Middle frontal gyrus (tissue), 1 donor: ENCODE measurements at regions not wholly inside any gene's neighbourhood (a gene's known extent, or its start where the extent isn't known, plus 50 kb on each side); places are given as distances from the start of the nearest gene placed in this dataset.
A peak's percentile ranks its signal among the peaks of the same experiment; 100 is the strongest.
"Not testable (repeated sequence)": the region's sequence is repeated elsewhere in the genome, so short reads cannot be mapped to it uniquely, and the experiment has no call there.

Source experiments
- DNase-seq: peaks from one replicate; pipeline ENCODE4 v3.0.0-alpha.2; 2015; ENCODE audit warnings: low spot score; ENCODE audit errors: extremely low spot score

DNA sequence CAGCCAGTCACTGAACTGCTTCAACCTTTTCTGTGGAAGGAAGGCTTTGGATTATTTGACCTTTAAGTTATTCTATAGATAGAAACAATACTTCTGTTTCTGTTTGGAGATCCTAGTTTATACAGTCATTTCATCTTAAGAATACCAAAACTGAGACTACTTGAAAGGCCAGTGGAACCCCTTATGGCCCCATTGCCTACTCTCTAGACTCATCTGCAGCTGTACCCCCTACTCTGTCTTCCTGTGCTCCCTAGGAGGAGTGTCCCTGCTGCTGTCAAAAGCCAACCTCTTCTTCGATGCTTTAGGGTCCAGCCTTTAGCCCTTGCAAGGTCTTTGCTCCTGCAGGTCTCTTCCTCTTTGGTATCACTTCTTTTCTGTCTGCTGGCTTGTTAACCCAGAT is 169.6 kb downstream of the EDEM1 start:
- no peak for DNase-seq

GRCh38 chr3:5358911-5359310 is 171.4 kb downstream of the EDEM1 start:
- DNase-seq: no peak

- DNase-seq: no peak
Observed at GRCh38 chr3:5360453-5360852, 172.9 kb downstream of the EDEM1 start.

- no peak for DNase-seq
Observed at GRCh38 chr3:5366746-5367145, 179.2 kb downstream of the EDEM1 start.

DNA sequence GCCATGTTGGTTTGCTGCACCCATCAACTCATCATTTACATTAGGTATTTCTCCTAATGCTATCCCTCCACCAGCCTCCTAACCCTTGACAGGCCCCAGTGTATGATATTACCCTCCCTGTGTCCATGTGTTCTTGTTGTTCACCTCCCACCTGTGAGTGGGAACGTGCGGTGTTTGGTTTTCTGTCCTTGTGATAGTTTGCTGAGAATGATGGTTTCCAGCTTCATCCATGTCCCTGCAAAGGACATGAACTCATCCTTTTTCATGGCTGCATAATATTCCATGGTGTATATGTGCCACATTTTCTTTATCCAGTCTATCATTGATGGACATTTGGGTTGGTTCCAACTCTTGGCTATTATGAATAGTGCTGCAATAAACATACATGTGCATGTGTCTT is 184.0 kb downstream of the EDEM1 start:
- not testable (repeated sequence) for DNase-seq

DNA sequence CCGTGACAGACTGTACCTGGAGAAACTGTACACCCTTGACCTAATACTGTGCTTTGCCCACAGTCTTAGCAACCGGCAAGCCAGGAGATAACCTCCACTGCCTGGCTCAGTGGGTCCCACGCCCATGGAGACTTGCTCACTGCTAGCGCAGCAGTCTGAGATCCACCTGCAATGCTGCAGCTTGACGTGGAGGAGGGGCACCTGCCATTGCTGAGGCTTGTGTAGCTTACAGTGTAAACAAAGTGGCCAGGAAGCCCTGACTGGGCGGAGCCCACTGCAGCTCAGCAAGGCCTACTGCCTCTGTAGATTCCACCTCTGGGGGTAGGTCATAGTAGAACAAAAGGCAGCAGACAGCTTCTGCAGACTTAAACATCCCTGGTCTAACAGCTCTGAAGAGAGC is 189.3 kb downstream of the EDEM1 start:
- no peak for DNase-seq

- not testable (repeated sequence) for DNase-seq
Observed at GRCh38 chr3:5379266-5379665, 191.8 kb downstream of the EDEM1 start.

DNA sequence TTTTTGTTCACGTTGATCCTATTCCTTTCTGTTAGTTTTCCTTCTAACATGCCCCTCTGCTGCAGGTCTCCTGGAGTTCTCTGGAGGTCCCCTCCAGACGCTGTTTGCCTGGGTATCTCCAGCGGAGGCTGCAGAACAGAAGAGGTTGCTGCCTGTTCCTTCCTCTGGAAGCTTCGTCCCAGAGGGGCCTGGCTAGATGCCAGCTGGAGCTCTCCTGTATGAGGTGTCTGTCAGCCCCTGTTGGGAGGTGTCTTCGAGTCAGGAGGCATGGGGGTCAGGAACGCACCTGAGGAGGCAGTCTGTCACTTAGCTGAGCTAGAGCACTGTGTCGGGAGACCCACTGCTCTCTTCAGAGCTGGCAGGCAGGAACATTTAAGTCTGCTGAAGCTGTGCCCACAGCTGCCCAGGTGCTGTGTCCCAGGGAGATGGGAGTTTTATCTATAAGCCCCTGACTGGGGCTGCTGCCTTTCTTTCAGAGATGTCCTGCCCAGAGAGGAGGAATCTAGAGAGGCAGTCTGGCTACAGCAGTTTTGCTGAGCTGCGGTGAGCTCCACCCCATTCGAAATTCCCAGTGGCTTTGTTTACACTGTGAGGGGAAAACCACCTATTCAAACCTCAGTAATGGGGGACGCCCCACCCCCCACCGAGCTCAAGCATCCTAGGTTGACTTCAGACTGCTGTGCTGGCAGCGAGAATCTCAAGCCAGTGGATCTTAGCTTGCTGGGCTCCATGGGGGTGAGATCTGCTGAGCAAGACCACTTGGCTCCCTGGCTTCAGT is 196.2 kb downstream of the EDEM1 start:
- not testable (repeated sequence) for DNase-seq

DNA sequence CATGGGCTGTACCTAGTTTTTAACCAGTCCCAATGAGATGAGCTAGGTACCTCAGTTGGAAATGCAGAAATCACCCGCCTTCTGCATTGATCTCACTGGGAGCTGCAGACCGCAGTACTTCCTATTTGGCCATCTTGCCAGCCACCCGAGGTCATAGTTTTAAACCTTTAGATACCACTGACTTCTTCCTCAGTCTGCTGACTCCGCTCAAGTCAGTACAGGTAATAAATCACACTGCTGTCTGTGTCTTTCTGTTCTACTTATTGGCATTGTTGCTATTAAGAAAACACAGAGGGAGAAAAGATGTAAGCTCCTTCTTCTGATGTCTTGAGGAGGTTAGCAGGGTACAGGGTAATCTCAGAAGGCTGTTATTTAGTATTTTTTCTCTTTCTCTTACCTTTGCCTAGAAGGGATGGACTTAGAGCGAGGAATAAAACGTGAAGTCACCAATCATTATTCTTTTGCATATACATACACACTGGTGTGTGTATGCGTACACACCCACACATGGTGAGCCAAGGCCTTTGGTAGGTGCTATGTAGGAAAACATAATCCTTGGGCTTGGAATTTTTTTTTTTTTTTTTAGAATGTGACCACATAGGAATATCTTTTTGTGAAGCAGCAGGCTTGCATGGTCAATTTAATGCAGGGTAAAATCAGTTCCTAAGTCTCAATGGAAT is 197.2 kb downstream of the EDEM1 start:
- DNase-seq: no peak

DNA sequence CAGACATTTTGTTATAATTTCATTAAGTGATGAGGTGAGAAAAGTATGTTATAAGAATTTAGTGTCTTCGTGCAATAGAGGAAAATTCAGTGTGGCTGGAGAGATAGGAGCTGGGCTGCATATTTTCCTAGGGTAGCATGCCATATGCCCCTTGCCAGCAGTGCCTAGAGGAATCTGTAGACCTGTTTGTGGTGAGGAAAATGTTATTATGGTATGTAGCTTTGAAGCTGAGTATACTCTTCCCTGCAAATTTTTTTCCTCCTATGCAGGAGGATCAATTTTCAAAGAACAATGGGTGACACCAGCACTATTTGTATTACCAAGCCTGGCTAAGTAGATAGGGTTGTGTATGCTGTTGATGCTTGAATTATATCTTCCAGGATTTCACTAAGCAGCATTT is 200.6 kb downstream of the EDEM1 start:
- DNase-seq: no peak

DNA sequence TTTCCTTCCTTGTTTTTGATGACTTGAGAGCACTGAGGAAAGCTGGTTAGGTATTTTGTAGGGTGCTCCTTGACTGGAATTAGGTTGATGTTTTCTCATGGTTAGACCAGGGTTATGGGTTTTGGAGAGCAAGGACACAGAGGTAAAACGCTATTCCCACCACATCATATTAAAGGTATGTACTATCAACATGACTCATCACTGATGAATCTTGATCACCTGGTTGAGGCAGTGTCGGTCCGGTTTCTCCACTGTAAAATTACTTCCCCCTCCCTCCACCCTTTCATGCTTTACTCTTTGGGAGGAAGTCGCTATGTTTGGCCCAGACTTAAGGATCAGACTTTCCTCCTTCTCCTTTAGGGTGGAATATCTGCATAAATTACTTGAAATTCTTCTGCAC is 201.6 kb downstream of the EDEM1 start:
- no peak for DNase-seq

DNA sequence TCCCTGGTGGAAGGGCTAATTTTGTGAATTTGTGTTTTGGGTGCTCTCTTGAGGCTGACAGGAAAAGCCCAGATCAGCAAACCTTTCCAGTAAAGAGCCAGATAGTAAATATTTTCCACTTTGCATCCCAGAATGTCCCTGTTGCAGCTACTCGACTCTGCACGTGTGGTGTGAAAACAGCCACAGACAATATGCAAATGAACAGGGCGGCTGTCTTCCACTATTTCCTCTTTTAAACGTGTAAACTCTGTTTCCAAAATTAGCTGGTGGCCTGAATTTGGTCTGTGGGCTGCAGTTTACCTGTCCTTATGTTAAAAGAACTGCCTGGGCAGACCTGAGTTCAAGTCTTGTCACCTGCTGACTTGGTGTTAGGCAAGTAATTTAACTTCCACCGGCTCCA is 202.7 kb downstream of the EDEM1 start:
- no peak for DNase-seq

GRCh38 chr3:5390936-5391625 is 203.6 kb downstream of the EDEM1 start:
- DNase-seq: no peak

DNA sequence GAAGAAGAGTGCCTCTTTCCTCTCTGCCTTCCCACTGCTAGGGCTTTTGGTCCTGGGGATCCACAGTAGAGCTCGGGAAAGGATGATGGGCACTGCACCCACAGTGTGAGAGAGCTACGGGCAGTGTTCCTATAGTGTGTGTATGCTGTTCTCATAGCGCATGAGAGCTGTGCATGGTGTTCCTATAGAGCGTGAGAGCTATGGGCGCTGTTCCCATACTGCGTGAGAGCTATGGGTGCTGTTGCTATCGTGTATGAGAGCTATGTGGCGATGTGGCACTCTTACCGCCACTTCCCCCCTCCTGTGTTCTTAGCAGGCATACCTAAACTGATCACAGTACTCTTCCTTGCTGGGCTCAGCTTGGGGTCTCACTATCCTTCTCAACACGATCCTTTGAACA is 213.5 kb downstream of the EDEM1 start:
- DNase-seq: no peak

DNA sequence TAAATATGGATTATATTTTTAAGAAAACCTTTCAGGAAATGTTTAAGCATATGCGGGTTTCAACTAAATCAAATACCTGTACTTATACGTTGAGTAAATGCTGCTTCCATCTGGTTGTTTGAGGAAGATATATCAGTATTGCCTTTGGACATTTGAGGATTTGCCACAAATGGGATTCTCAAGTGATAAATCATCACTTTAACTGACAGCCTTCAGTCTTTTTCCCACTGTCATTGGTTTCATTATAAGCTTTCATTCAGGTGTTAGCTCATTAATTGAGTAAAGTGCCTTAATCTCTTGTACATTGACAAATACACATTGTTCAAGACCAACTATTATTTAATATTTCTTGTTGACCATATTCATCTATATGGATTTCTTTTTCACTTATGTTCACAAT is 217.2 kb downstream of the EDEM1 start:
- no peak for DNase-seq

- DNase-seq: no peak
Observed at GRCh38 chr3:5411786-5412185, 224.3 kb downstream of the EDEM1 start.

DNA sequence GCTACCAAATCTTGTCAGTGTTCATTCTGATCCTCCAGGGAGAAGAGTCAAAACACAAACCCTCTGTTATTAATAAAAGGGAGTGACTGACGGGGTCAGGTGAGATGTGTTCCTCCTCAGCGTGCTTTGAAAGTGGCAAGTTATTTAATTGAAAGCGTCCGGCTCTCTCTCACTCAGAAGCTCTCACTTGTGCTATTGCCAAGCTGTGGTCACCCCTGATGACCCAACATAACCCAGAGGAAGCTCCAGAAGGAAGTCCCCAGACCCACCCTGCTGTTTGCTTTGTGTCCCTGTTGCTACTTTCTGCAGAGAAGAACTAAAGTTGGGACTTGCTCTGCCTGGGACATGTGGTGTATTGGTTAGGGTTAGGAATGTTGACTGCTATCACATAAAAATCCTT is 235.6 kb downstream of the EDEM1 start:
- no peak for DNase-seq

DNA sequence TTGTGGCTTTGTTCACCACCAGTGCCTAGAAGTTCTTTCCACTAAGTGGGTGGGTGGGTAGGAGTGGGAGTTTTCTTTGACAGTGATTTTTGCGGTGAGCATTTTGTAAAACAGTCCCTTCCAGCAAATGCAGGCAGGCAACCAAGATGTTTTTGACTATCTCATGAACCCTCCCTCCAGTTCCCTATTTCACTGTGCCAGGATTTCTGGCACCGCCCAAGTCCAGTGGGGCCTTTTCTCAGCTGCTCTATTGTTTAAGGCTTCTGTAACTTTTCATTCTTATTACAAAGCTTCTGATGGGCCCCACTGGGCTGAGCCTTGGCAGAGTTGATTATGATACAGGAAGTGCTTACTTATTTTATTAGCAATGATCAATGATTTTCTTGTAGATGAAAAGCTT is 236.0 kb downstream of the EDEM1 start:
- no peak for DNase-seq

- no peak for DNase-seq
Observed at GRCh38 chr3:5425371-5425770, 237.9 kb downstream of the EDEM1 start.

DNA sequence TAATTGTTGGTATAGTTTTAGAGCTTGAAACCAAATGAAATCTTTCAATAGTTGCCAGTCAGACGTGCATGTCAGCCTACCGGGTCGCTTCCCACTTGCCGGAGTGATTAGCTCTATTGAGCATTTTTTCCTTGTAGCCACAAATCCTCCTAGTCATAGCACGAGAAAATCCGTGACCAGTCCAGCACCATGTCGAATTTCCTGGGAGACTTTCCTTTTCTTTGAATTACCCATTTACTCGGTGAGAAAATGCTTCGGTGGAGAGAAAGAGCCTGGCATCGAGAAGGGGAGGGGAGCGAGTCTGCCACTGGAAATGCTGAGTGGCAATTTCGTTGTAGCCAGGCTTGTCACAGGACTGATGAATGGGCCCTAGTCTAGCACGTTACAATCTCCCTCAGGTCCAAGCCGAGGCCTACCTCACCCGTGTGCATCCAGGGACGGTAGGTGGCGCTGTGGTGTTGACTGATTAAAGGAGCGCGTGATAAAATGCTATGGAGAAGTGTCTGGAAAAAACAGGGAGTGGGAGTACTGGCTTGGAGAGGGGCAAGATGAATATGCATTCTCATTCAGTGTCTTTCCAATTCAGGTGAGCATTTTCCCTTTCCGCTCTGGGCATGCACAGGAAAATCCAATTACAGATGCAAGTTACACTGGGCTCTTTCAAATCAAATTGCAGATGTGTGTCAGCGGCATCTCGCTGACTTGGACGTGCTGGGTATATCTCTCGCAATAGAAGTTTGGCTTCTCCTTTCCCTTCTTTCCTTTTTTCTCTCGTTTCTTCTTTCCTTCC is 238.8 kb downstream of the EDEM1 start:
- peak; percentile 75 for DNase-seq

DNA sequence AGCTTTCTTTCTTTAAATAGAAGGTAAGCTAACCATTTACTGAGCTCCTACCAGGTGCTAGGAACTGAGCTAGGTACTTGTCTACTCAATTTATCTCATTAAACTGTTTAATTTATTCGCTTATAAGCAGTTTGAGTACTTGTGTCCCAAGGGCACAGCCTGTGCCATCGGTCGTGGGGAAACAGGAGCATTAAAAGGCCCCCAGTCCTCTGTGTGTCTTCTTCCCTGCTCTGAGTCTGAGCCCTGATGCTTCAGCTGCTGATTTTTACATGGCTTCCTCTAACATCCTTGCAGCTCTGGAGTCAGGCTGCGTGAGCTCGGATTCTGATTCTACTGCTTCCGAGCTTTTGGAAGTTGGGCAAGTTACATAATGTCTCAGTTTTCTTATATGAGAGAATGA is 239.5 kb downstream of the EDEM1 start:
- DNase-seq: no peak

DNA sequence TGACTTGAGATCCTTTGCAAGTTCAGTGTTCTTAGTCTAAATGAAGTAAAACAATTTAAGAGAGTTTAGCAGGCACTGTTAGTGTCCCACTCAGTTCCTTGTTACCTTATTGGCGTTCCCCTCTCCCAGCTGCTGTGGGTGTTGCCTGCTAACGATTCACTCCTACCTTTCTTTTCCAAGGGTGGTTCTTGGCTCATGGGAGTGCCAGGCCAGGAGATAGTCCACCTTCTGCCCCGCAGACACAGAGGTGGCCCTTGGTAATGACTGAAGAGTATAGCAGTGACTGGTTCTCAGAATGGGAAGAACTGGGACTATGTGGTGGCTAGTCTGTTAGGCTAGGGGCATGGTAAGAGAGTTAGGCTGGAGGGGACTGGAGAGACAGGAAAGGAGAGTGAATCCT is 240.4 kb downstream of the EDEM1 start:
- DNase-seq: no peak
